Immature natural killer cell (primary cell): ENCODE measurements at regions not wholly inside any gene's neighbourhood (a gene's known extent, or its start where the extent isn't known, plus 50 kb on each side); places are given as distances from the start of the nearest gene placed in this dataset.
"Not testable (repeated sequence)": the region's sequence is repeated elsewhere in the genome, so short reads cannot be mapped to it uniquely, and the experiment has no call there.

ENCODE experiments used
- DNase-seq, 3 donors: peaks; one replicate each; pipeline ENCODE4 v3.0.0; 2022; ENCODE audit warnings: mixed read lengths in 1 of 3
- H3K27ac Mint-ChIP-seq, 6 donors: one replicate each; pipeline ENCODE4 v1.8.0; 2020; ENCODE audit warnings: mixed read lengths in 6 of 6, mild to moderate bottlenecking in 5 of 6, inconsistent platforms in 4 of 6, moderate library complexity in 3 of 6
- H3K27me3 Mint-ChIP-seq, 3 donors: one replicate each; pipeline ENCODE4 v1.8.0; 2020 to 2021; ENCODE audit warnings: low read depth in 3 of 3, mild to moderate bottlenecking in 3 of 3, mixed read lengths in 3 of 3, moderate library complexity in 3 of 3, inconsistent platforms in 1 of 3
- H3K36me3 Mint-ChIP-seq, 3 donors: one replicate each; pipeline ENCODE4 v1.8.0; 2020; ENCODE audit warnings: mixed read lengths in 3 of 3, inconsistent platforms in 2 of 3, mild to moderate bottlenecking in 2 of 3
- H3K4me1 Mint-ChIP-seq, 2 donors: one replicate each; pipeline ENCODE4 v1.8.0; 2020; ENCODE audit warnings: inconsistent platforms in 2 of 2, mild to moderate bottlenecking in 2 of 2, mixed read lengths in 2 of 2, moderate library complexity in 1 of 2
- H3K4me3 Mint-ChIP-seq, 5 donors: one replicate each; pipeline ENCODE4 v1.8.0; 2020; ENCODE audit warnings: mild to moderate bottlenecking in 5 of 5, mixed read lengths in 5 of 5, inconsistent platforms in 3 of 5, moderate library complexity in 3 of 5
- H3K9me3 Mint-ChIP-seq, 6 donors: one replicate each; pipeline ENCODE4 v1.8.0; 2020; ENCODE audit warnings: mild to moderate bottlenecking in 6 of 6, mixed read lengths in 6 of 6, inconsistent platforms in 4 of 6, moderate library complexity in 3 of 6

- no peak overlapping the region for H3K4me3 Mint-ChIP-seq
- no peak for DNase-seq
- H3K27ac Mint-ChIP-seq, result no peak overlapping the region
- peaks cover 0 to 4% of the 10 kb centered on the region in 2 donors for H3K4me1 Mint-ChIP-seq
- peaks cover 0 to 5% (median 0%) of the 10 kb centered on the region in 3 donors for H3K36me3 Mint-ChIP-seq
- no peaks in the 10 kb centered on the region for H3K9me3 Mint-ChIP-seq
- no peaks in the 10 kb centered on the region for H3K27me3 Mint-ChIP-seq
Observed at GRCh38 chr3:106423321-106424225, 554.8 kb upstream of the CBLB start.

- no peaks in the 10 kb centered on the region for H3K9me3 Mint-ChIP-seq
- no peak overlapping the region for H3K27ac Mint-ChIP-seq
- DNase-seq, result no peak
- no peak overlapping the region for H3K4me3 Mint-ChIP-seq
- peaks cover 0 to 4% of the 10 kb centered on the region in 2 donors for H3K4me1 Mint-ChIP-seq
- H3K36me3 Mint-ChIP-seq, result peaks cover 0 to 5% (median 0%) of the 10 kb centered on the region in 3 donors
- H3K27me3 Mint-ChIP-seq, result no peaks in the 10 kb centered on the region
Observed at GRCh38 chr3:106425026-106425425, 556.2 kb upstream of the CBLB start.

- Mint-ChIP-seq H3K36me3 (peaks cover 0 to 5% (median 0%) of the 10 kb centered on the region in 3 donors), H3K27me3 (no peaks in the 10 kb centered on the region), H3K4me1 (peaks cover 0 to 4% of the 10 kb centered on the region in 2 donors), H3K27ac (no peak overlapping the region), H3K4me3 (no peak overlapping the region), H3K9me3 (no peaks in the 10 kb centered on the region)
- DNase-seq, result no peak
Observed at GRCh38 chr3:106425916-106426315, 557.1 kb upstream of the CBLB start.

- Mint-ChIP-seq H3K36me3 (no peaks in the 10 kb centered on the region), H3K27me3 (no peaks in the 10 kb centered on the region), H3K27ac (no peak overlapping the region), H3K4me3 (no peak overlapping the region), H3K4me1 (peaks cover 0 to 4% of the 10 kb centered on the region in 2 donors), H3K9me3 (no peaks in the 10 kb centered on the region)
- DNase-seq, result no peak
Observed at GRCh38 chr3:106428565-106428994, 559.8 kb upstream of the CBLB start.

GRCh38 chr3:106431721-106432120, 562.9 kb upstream of the CBLB start:
- H3K36me3 Mint-ChIP-seq, result no peaks in the 10 kb centered on the region
- H3K27me3 Mint-ChIP-seq, result peaks cover 0 to 4% (median 2%) of the 10 kb centered on the region in 3 donors
- H3K4me3 Mint-ChIP-seq, result no peak overlapping the region
- H3K4me1 Mint-ChIP-seq, result no peaks in the 10 kb centered on the region
- DNase-seq, result no peak
- no peak overlapping the region for H3K27ac Mint-ChIP-seq
- no peaks in the 10 kb centered on the region for H3K9me3 Mint-ChIP-seq

- H3K9me3 Mint-ChIP-seq, result no peaks in the 10 kb centered on the region
- H3K36me3 Mint-ChIP-seq, result no peaks in the 10 kb centered on the region
- DNase-seq, result no peak
- H3K4me3 Mint-ChIP-seq, result no peak overlapping the region
- no peaks in the 10 kb centered on the region for H3K4me1 Mint-ChIP-seq
- H3K27me3 Mint-ChIP-seq, result peaks cover 0 to 6% (median 4%) of the 10 kb centered on the region in 3 donors
- no peak overlapping the region for H3K27ac Mint-ChIP-seq
Observed at GRCh38 chr3:106435899-106436453, 567.2 kb upstream of the CBLB start.

GRCh38 chr3:106438887-106439286, 570.1 kb upstream of the CBLB start:
- no peak for DNase-seq
- Mint-ChIP-seq H3K9me3 (no peaks in the 10 kb centered on the region), H3K27ac (no peak overlapping the region), H3K36me3 (no peaks in the 10 kb centered on the region), H3K4me3 (no peak overlapping the region), H3K4me1 (no peaks in the 10 kb centered on the region), H3K27me3 (peaks cover 2 to 6% (median 4%) of the 10 kb centered on the region in 3 donors)

GRCh38 chr3:106440672-106441071, 571.9 kb upstream of the CBLB start:
- H3K4me1 Mint-ChIP-seq, result no peaks in the 10 kb centered on the region
- no peak overlapping the region for H3K27ac Mint-ChIP-seq
- DNase-seq, result no peak
- H3K4me3 Mint-ChIP-seq, result no peak overlapping the region
- H3K27me3 Mint-ChIP-seq, result peaks cover 2 to 4% (median 3%) of the 10 kb centered on the region in 3 donors
- no peaks in the 10 kb centered on the region for H3K9me3 Mint-ChIP-seq
- H3K36me3 Mint-ChIP-seq, result no peaks in the 10 kb centered on the region

GRCh38 chr3:106446271-106446670, 577.5 kb upstream of the CBLB start:
- DNase-seq, result no peak
- H3K36me3 Mint-ChIP-seq, result no peaks in the 10 kb centered on the region
- no peak overlapping the region for H3K4me3 Mint-ChIP-seq
- H3K27me3 Mint-ChIP-seq, result peaks cover 0 to 2% (median 0%) of the 10 kb centered on the region in 3 donors
- H3K27ac Mint-ChIP-seq, result no peak overlapping the region
- no peaks in the 10 kb centered on the region for H3K4me1 Mint-ChIP-seq
- H3K9me3 Mint-ChIP-seq, result peaks cover 0 to 4% (median 0%) of the 10 kb centered on the region in 6 donors

- Mint-ChIP-seq H3K36me3 (no peaks in the 10 kb centered on the region), H3K27ac (no peak overlapping the region), H3K9me3 (peaks cover 0 to 4% (median 0%) of the 10 kb centered on the region in 6 donors), H3K4me3 (no peak overlapping the region), H3K4me1 (no peaks in the 10 kb centered on the region), H3K27me3 (no peaks in the 10 kb centered on the region)
- no peak for DNase-seq
Observed at GRCh38 chr3:106447723-106448301, 579.0 kb upstream of the CBLB start.

GRCh38 chr3:106448372-106448966, 579.7 kb upstream of the CBLB start:
- H3K36me3 Mint-ChIP-seq, DNase-seq, H3K4me1 Mint-ChIP-seq, H3K27me3 Mint-ChIP-seq, H3K4me3 Mint-ChIP-seq, H3K9me3 Mint-ChIP-seq, H3K27ac Mint-ChIP-seq: not testable (repeated sequence)

- Mint-ChIP-seq H3K9me3 (peaks cover 0 to 4% (median 0%) of the 10 kb centered on the region in 6 donors), H3K27ac (no peak overlapping the region), H3K4me3 (no peak overlapping the region), H3K36me3 (no peaks in the 10 kb centered on the region), H3K27me3 (no peaks in the 10 kb centered on the region), H3K4me1 (peaks cover 0 to under 1% of the 10 kb centered on the region in 2 donors)
- DNase-seq, result no peak
Observed at GRCh38 chr3:106452096-106452495, 583.3 kb upstream of the CBLB start.

GRCh38 chr3:106454497-106454896, 585.7 kb upstream of the CBLB start:
- Mint-ChIP-seq H3K9me3 (no peaks in the 10 kb centered on the region), H3K27me3 (no peaks in the 10 kb centered on the region), H3K4me1 (peaks cover 0 to 10% of the 10 kb centered on the region in 2 donors), H3K27ac (no peak overlapping the region), H3K36me3 (no peaks in the 10 kb centered on the region), H3K4me3 (no peak overlapping the region)
- DNase-seq, result no peak
